ENCODE measurements at regions not wholly inside any gene's neighbourhood (a gene's known extent, or its start where the extent isn't known, plus 50 kb on each side); places are given as distances from the start of the nearest gene placed in this dataset.

GRCh38 chr9:116045083-116045482, 108.5 kb upstream of the PAPPA start:
- TF ChIP-seq POLR2A (IDR thresholded peaks at IDR 0.05): no peak
- TF ChIP-seq CTCF (IDR thresholded peaks at IDR 0.05): no peak
- no peak for TF ChIP-seq POLR2AphosphoS5 (IDR thresholded peaks at IDR 0.05)

All from prostate gland (tissue), 2 donors.